ENCODE measurements at regions not wholly inside any gene's neighbourhood (a gene's known extent, or its start where the extent isn't known, plus 50 kb on each side); places are given as distances from the start of the nearest gene placed in this dataset.

DNA sequence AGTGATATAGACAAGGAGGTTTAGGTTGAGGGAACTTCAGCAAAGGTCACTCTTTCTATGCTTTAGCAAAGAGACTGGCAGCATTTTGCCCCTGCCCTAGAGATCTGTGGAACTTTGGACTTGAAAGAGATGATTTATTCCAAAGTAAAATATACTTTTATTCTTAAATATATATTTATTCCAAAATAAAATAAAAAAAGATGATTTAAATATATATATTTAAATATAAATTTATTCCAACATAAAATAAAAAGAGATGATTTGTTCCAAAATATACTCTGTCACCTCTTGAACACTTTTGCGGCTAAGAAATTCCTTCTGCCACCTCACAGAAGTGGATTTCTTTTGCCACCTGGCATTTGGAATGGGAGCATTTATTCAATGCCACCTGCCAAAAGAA lies 521.3 kb upstream of the CHORDC1 start:
- H3K36me3 ChIP-seq (ENCODE audit: insufficient read depth) = no peaks in the 10 kb centered on the region
- no peaks in the 10 kb centered on the region for H3K4me1 ChIP-seq (ENCODE audit: low read depth, poor library complexity, severe bottlenecking)
- H3K4me2 ChIP-seq = no peak overlapping the region
- H3K4me3 ChIP-seq (IDR thresholded peaks at IDR 0.05; ENCODE audit: insufficient read depth, low read depth, low read length) = no peak overlapping the region
- H4K20me1 ChIP-seq (ENCODE audit: insufficient read depth) = no peaks in the 10 kb centered on the region
- TF ChIP-seq, protein P1, sequence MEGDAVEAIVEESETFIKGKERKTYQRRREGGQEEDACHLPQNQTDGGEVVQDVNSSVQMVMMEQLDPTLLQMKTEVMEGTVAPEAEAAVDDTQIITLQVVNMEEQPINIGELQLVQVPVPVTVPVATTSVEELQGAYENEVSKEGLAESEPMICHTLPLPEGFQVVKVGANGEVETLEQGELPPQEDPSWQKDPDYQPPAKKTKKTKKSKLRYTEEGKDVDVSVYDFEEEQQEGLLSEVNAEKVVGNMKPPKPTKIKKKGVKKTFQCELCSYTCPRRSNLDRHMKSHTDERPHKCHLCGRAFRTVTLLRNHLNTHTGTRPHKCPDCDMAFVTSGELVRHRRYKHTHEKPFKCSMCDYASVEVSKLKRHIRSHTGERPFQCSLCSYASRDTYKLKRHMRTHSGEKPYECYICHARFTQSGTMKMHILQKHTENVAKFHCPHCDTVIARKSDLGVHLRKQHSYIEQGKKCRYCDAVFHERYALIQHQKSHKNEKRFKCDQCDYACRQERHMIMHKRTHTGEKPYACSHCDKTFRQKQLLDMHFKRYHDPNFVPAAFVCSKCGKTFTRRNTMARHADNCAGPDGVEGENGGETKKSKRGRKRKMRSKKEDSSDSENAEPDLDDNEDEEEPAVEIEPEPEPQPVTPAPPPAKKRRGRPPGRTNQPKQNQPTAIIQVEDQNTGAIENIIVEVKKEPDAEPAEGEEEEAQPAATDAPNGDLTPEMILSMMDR (conservative IDR thresholded peaks at IDR 0.05; ENCODE audit: low read depth, low read length) = no peak
- no peak overlapping the region for H2AFZ ChIP-seq (ENCODE audit: low read depth)
- H3K27me3 ChIP-seq (ENCODE audit: insufficient read depth, low read depth) = no peaks in the 10 kb centered on the region
- no peak overlapping the region for H3K9ac ChIP-seq
- no peak overlapping the region for H3K27ac ChIP-seq
- no peaks in the 10 kb centered on the region for H3K79me2 ChIP-seq (ENCODE audit: insufficient read depth, low read depth)

DNA sequence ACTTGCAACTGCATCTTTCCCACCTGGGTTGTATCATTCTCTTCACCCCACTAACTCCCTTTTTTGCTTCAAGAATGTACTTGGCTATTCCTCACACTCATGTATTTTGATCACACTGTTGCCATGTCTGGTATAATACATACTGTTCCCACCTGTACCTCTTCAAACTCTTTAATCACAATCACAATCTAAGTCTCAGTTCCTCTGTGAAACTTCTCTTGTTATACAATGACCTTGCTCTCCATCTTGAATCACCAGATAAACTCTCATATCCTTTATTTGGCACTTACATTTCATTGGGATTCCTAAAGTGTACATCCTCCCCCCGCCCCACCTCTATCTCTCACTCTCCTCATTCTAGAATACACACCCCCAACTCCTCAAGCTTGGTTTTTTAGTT lies 516.0 kb upstream of the CHORDC1 start:
- Histone ChIP-seq H3K79me2 (ENCODE audit: insufficient read depth, low read depth) (no peaks in the 10 kb centered on the region), H3K36me3 (ENCODE audit: insufficient read depth) (no peaks in the 10 kb centered on the region), H3K9ac (no peak overlapping the region), H3K4me3 (IDR thresholded peaks at IDR 0.05; ENCODE audit: insufficient read depth, low read depth, low read length) (no peak overlapping the region), H3K4me1 (ENCODE audit: low read depth, poor library complexity, severe bottlenecking) (no peaks in the 10 kb centered on the region), H3K27me3 (ENCODE audit: insufficient read depth, low read depth) (no peaks in the 10 kb centered on the region), H3K27ac (no peak overlapping the region), H2AFZ (ENCODE audit: low read depth) (no peak overlapping the region), H4K20me1 (ENCODE audit: insufficient read depth) (no peaks in the 10 kb centered on the region), H3K4me2 (no peak overlapping the region)
- TF ChIP-seq, protein P1 (conservative IDR thresholded peaks at IDR 0.05; ENCODE audit: low read depth, low read length) = no peak

DNA sequence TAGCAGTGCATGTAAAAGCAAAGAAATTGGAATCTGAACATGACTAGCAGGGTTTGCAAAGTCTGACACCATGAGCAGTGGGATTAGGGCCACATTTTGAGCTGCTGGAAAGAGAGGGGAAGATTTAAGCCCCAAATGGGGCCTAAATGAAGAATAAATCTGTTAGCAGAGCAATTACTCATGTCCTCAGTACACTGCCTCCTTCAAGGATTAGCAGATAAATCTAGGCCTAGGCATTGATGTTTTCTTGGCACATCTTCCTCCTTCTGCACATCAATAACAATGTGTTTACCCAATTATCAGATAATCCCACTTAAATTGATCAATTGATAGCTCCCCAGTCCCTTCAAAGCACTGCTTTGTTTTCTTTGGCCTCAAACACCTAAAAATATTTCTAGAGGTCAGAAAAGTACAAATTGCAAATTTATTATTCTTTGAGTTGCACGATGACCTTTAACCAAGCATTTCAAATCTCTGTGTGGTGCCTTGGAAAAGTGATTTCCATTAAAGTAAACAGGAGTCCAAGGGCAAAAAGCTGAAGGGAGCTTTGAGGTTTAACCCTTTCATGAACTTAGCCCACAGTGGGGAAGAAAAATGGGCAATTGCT lies 514.7 kb upstream of the CHORDC1 start:
- no peak overlapping the region for H3K27ac ChIP-seq
- H4K20me1 ChIP-seq (ENCODE audit: insufficient read depth) = no peaks in the 10 kb centered on the region
- H3K9ac ChIP-seq = no peak overlapping the region
- H3K36me3 ChIP-seq (ENCODE audit: insufficient read depth) = no peaks in the 10 kb centered on the region
- TF ChIP-seq, protein P1 (conservative IDR thresholded peaks at IDR 0.05; ENCODE audit: low read depth, low read length) = no peak
- H3K4me3 ChIP-seq (IDR thresholded peaks at IDR 0.05; ENCODE audit: insufficient read depth, low read depth, low read length) = no peak overlapping the region
- no peaks in the 10 kb centered on the region for H3K79me2 ChIP-seq (ENCODE audit: insufficient read depth, low read depth)
- H3K4me1 ChIP-seq (ENCODE audit: low read depth, poor library complexity, severe bottlenecking) = no peaks in the 10 kb centered on the region
- no peaks in the 10 kb centered on the region for H3K27me3 ChIP-seq (ENCODE audit: insufficient read depth, low read depth)
- no peak overlapping the region for H3K4me2 ChIP-seq
- H2AFZ ChIP-seq (ENCODE audit: low read depth) = no peak overlapping the region

DNA sequence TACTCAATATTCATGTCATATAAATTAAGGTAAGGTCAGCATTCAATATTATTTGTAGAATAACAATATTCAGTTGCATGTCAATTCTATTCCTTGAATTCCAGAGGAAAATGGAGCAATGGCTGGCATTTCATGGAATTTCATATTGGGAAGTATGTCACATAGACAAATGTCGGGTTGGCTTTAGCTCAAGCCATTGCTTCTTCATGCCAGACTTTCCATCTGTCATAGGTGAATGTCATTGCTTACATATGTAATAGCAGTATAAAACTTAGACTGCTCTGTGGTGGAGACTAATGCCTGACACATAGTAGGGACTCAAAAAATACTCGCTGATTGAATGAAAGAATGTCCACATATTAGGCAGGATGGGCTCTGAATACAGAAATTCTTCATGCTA lies 509.6 kb upstream of the CHORDC1 start:
- H3K36me3 ChIP-seq (ENCODE audit: insufficient read depth) = no peaks in the 10 kb centered on the region
- H3K4me2 ChIP-seq = no peak overlapping the region
- H3K9ac ChIP-seq = no peak overlapping the region
- H3K27ac ChIP-seq = no peak overlapping the region
- no peak overlapping the region for H2AFZ ChIP-seq (ENCODE audit: low read depth)
- TF ChIP-seq, protein P1 (conservative IDR thresholded peaks at IDR 0.05; ENCODE audit: low read depth, low read length) = no peak
- no peaks in the 10 kb centered on the region for H3K79me2 ChIP-seq (ENCODE audit: insufficient read depth, low read depth)
- no peaks in the 10 kb centered on the region for H3K27me3 ChIP-seq (ENCODE audit: insufficient read depth, low read depth)
- no peaks in the 10 kb centered on the region for H4K20me1 ChIP-seq (ENCODE audit: insufficient read depth)
- no peaks in the 10 kb centered on the region for H3K4me1 ChIP-seq (ENCODE audit: low read depth, poor library complexity, severe bottlenecking)
- H3K4me3 ChIP-seq (IDR thresholded peaks at IDR 0.05; ENCODE audit: insufficient read depth, low read depth, low read length) = no peak overlapping the region
